ENCODE measurements at regions not wholly inside any gene's neighbourhood (a gene's known extent, or its start where the extent isn't known, plus 50 kb on each side); places are given as distances from the start of the nearest gene placed in this dataset.

GRCh38 chr20:9912858-9913434 is 74.1 kb upstream of the PAK5 start:
- in situ Hi-C loops (cut with HindIII; ENCODE audit: low pct_unique_long_range_greater_than_20kb, low sequenced_read_pairs) = no loop called here
- DNase-seq (ENCODE audit: low read depth in 1 of 2, low spot score in 1 of 2) = peak; percentile 5 to 53
- TF ChIP-seq JUND (IDR thresholded peaks at IDR 0.05; ENCODE audit: low read depth) = no peak

DNA sequence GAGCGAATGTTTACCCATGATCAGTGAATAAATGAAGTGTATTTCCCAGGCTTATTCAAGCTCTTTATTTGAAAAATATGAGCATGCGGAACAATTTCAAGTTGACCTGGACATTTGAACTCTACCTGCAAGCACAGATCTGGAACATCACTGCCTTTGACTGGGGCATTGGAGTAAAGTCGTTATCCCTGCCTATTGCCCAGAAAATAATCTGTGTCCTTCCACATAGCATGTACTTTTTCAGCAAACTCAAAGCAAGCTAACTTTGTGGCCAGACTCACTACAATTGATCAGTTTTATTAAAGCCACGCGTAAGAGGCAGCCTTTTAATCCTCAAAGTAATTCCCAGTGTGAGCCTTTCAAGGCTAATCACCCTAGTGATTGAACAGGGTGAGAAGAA is 73.4 kb upstream of the PAK5 start:
- no peak for TF ChIP-seq JUND (IDR thresholded peaks at IDR 0.05; ENCODE audit: low read depth)
- in situ Hi-C loops (cut with HindIII; ENCODE audit: low pct_unique_long_range_greater_than_20kb, low sequenced_read_pairs) = no loop called here
- DNase-seq (ENCODE audit: low read depth in 1 of 2, low spot score in 1 of 2) = no peak

GRCh38 chr20:9911519-9911918 is 72.6 kb upstream of the PAK5 start:
- in situ Hi-C loops (cut with HindIII; ENCODE audit: low pct_unique_long_range_greater_than_20kb, low sequenced_read_pairs) = no loop called here
- DNase-seq (ENCODE audit: low read depth in 1 of 2, low spot score in 1 of 2) = no peak
- no peak for TF ChIP-seq JUND (IDR thresholded peaks at IDR 0.05; ENCODE audit: low read depth)

DNA sequence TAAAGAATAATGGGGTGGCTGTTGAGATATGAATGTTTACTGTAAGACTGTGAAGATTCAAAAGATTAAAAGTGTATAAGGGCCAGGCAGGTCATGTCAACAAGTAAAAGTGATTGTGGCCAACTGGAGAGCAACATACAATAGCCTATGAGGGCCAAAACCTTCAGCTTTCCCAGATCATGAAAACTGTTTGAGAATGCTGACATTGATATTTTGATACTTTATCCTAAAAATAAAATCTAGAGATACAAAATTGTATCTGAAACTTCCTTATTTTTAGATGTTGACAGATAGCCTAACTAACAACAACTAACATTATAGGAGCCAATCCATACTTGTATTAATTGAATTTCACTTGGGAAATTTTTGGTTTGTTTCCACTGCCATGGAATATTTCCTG is 70.3 kb upstream of the PAK5 start:
- TF ChIP-seq JUND (IDR thresholded peaks at IDR 0.05; ENCODE audit: low read depth) = no peak
- in situ Hi-C loops (cut with HindIII; ENCODE audit: low pct_unique_long_range_greater_than_20kb, low sequenced_read_pairs) = no loop called here
- DNase-seq (ENCODE audit: low read depth in 1 of 2, low spot score in 1 of 2) = no peak

DNA sequence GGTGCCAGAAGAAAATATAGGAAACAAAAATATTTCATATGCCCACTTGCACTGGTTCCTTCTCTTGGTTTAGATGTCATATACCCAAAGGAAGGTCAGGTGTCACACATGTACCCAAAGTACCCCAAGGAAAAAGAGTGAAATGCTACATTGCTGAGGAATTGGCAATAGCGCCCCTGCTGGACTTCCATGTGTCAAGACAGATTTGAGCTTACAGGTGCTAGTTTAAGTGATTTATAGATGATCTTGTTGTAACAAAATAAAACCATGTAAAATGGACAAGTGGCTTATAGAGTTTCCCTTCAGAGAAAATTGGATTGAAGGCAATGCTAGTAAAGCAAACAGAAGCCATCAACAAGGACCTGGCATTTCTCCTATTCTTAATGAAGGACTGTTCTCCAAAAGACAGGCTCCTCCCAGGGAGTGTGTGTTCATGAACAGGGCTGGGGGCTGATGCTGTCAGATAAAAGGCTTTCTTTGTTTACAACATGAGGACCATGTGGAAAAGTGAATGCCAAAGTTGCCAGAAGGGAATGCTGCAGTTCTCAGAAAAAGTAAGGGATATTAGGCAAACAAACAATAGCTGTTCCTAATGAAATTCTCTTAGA is 64.3 kb upstream of the PAK5 start:
- no peak for DNase-seq (ENCODE audit: low read depth in 1 of 2, low spot score in 1 of 2)
- in situ Hi-C loops (cut with HindIII; ENCODE audit: low pct_unique_long_range_greater_than_20kb, low sequenced_read_pairs) = no loop called here
- no peak for TF ChIP-seq JUND (IDR thresholded peaks at IDR 0.05; ENCODE audit: low read depth)

GRCh38 chr20:9889270-9889981 is 50.5 kb upstream of the PAK5 start:
- in situ Hi-C loops (cut with HindIII; ENCODE audit: low pct_unique_long_range_greater_than_20kb, low sequenced_read_pairs) = no loop called here
- no peak for TF ChIP-seq JUND (IDR thresholded peaks at IDR 0.05; ENCODE audit: low read depth)
- peak; percentile 9 to 42 for DNase-seq (ENCODE audit: low read depth in 1 of 2, low spot score in 1 of 2)
